ENCODE measurements at regions not wholly inside any gene's neighbourhood (a gene's known extent, or its start where the extent isn't known, plus 50 kb on each side); places are given as distances from the start of the nearest gene placed in this dataset.
A peak's percentile ranks its signal among the peaks of the same experiment; 100 is the strongest.

GRCh38 chr12:23202728-23203127, 577.8 kb downstream of the ETNK1 start:
- H3K9me3 ChIP-seq (ENCODE audit: control insufficient read depth in 2 of 2, low read length in 2 of 2) = no peaks in the 10 kb centered on the region
- H3K4me3 ChIP-seq (ENCODE audit: low read length in 2 of 2) = no peak overlapping the region
- H3K9ac ChIP-seq (ENCODE audit: low read length in 2 of 2) = no peak overlapping the region
- H3K4me1 ChIP-seq (ENCODE audit: control insufficient read depth, insufficient read depth, low read length) = no peaks in the 10 kb centered on the region
- H3K27me3 ChIP-seq (ENCODE audit: control insufficient read depth in 1 of 2, insufficient read depth in 2 of 2, low read length in 2 of 2) = no peaks in the 10 kb centered on the region
- no peaks in the 10 kb centered on the region for H3K36me3 ChIP-seq (ENCODE audit: control insufficient read depth in 2 of 2, insufficient read depth in 2 of 2, low read length in 2 of 2)
- no peak overlapping the region for H3K27ac ChIP-seq (ENCODE audit: low read length)

GRCh38 chr12:23204933-23205778, 580.2 kb downstream of the ETNK1 start:
- H3K4me1 ChIP-seq (ENCODE audit: control insufficient read depth, insufficient read depth, low read length) = no peaks in the 10 kb centered on the region
- no peak overlapping the region for H3K27ac ChIP-seq (ENCODE audit: low read length)
- no peaks in the 10 kb centered on the region for H3K9me3 ChIP-seq (ENCODE audit: control insufficient read depth in 2 of 2, low read length in 2 of 2)
- no peaks in the 10 kb centered on the region for H3K27me3 ChIP-seq (ENCODE audit: control insufficient read depth in 1 of 2, insufficient read depth in 2 of 2, low read length in 2 of 2)
- H3K4me3 ChIP-seq (ENCODE audit: low read length in 2 of 2) = no peak overlapping the region
- no peak overlapping the region for H3K9ac ChIP-seq (ENCODE audit: low read length in 2 of 2)
- no peaks in the 10 kb centered on the region for H3K36me3 ChIP-seq (ENCODE audit: control insufficient read depth in 2 of 2, insufficient read depth in 2 of 2, low read length in 2 of 2)

GRCh38 chr12:23209793-23210192, 584.8 kb downstream of the ETNK1 start:
- Histone ChIP-seq H3K27me3 (ENCODE audit: control insufficient read depth in 1 of 2, insufficient read depth in 2 of 2, low read length in 2 of 2) (no peaks in the 10 kb centered on the region), H3K9ac (ENCODE audit: low read length in 2 of 2) (no peak overlapping the region), H3K27ac (ENCODE audit: low read length) (no peak overlapping the region), H3K4me3 (ENCODE audit: low read length in 2 of 2) (no peak overlapping the region), H3K4me1 (ENCODE audit: control insufficient read depth, insufficient read depth, low read length) (peaks cover 8% of the 10 kb centered on the region), H3K9me3 (ENCODE audit: control insufficient read depth in 2 of 2, low read length in 2 of 2) (peaks cover 0 to 1% of the 10 kb centered on the region in 2 donors), H3K36me3 (ENCODE audit: control insufficient read depth in 2 of 2, insufficient read depth in 2 of 2, low read length in 2 of 2) (no peaks in the 10 kb centered on the region)

GRCh38 chr12:23210573-23210972, 585.6 kb downstream of the ETNK1 start:
- no peak overlapping the region for H3K9ac ChIP-seq (ENCODE audit: low read length in 2 of 2)
- H3K4me1 ChIP-seq (ENCODE audit: control insufficient read depth, insufficient read depth, low read length) = peaks cover 8% of the 10 kb centered on the region
- no peak overlapping the region for H3K4me3 ChIP-seq (ENCODE audit: low read length in 2 of 2)
- no peaks in the 10 kb centered on the region for H3K27me3 ChIP-seq (ENCODE audit: control insufficient read depth in 1 of 2, insufficient read depth in 2 of 2, low read length in 2 of 2)
- H3K36me3 ChIP-seq (ENCODE audit: control insufficient read depth in 2 of 2, insufficient read depth in 2 of 2, low read length in 2 of 2) = no peaks in the 10 kb centered on the region
- no peak overlapping the region for H3K27ac ChIP-seq (ENCODE audit: low read length)
- H3K9me3 ChIP-seq (ENCODE audit: control insufficient read depth in 2 of 2, low read length in 2 of 2) = peaks cover 0 to 6% of the 10 kb centered on the region in 2 donors

GRCh38 chr12:23211384-23212320, 586.7 kb downstream of the ETNK1 start:
- Histone ChIP-seq H3K4me1 (ENCODE audit: control insufficient read depth, insufficient read depth, low read length) (peaks cover 8% of the 10 kb centered on the region), H3K4me3 (ENCODE audit: low read length in 2 of 2) (peak overlapping the region in 1 of 2 donors; percentile 8), H3K36me3 (ENCODE audit: control insufficient read depth in 2 of 2, insufficient read depth in 2 of 2, low read length in 2 of 2) (no peaks in the 10 kb centered on the region), H3K27me3 (ENCODE audit: control insufficient read depth in 1 of 2, insufficient read depth in 2 of 2, low read length in 2 of 2) (no peaks in the 10 kb centered on the region), H3K27ac (ENCODE audit: low read length) (no peak overlapping the region), H3K9ac (ENCODE audit: low read length in 2 of 2) (no peak overlapping the region), H3K9me3 (ENCODE audit: control insufficient read depth in 2 of 2, low read length in 2 of 2) (peaks cover 0 to 6% of the 10 kb centered on the region in 2 donors)

GRCh38 chr12:23217158-23217557, 592.2 kb downstream of the ETNK1 start:
- Histone ChIP-seq H3K9me3 (ENCODE audit: control insufficient read depth in 2 of 2, low read length in 2 of 2) (peaks cover 0 to 9% of the 10 kb centered on the region in 2 donors), H3K27ac (ENCODE audit: low read length) (no peak overlapping the region), H3K36me3 (ENCODE audit: control insufficient read depth in 2 of 2, insufficient read depth in 2 of 2, low read length in 2 of 2) (no peaks in the 10 kb centered on the region), H3K4me3 (ENCODE audit: low read length in 2 of 2) (no peak overlapping the region), H3K4me1 (ENCODE audit: control insufficient read depth, insufficient read depth, low read length) (peaks cover under 1% of the 10 kb centered on the region), H3K9ac (ENCODE audit: low read length in 2 of 2) (no peak overlapping the region), H3K27me3 (ENCODE audit: control insufficient read depth in 1 of 2, insufficient read depth in 2 of 2, low read length in 2 of 2) (no peaks in the 10 kb centered on the region)

GRCh38 chr12:23217667-23218066, 592.7 kb downstream of the ETNK1 start:
- no peak overlapping the region for H3K27ac ChIP-seq (ENCODE audit: low read length)
- no peaks in the 10 kb centered on the region for H3K4me1 ChIP-seq (ENCODE audit: control insufficient read depth, insufficient read depth, low read length)
- peaks cover 0 to 9% of the 10 kb centered on the region in 2 donors for H3K9me3 ChIP-seq (ENCODE audit: control insufficient read depth in 2 of 2, low read length in 2 of 2)
- no peak overlapping the region for H3K4me3 ChIP-seq (ENCODE audit: low read length in 2 of 2)
- H3K36me3 ChIP-seq (ENCODE audit: control insufficient read depth in 2 of 2, insufficient read depth in 2 of 2, low read length in 2 of 2) = no peaks in the 10 kb centered on the region
- H3K9ac ChIP-seq (ENCODE audit: low read length in 2 of 2) = no peak overlapping the region
- no peaks in the 10 kb centered on the region for H3K27me3 ChIP-seq (ENCODE audit: control insufficient read depth in 1 of 2, insufficient read depth in 2 of 2, low read length in 2 of 2)

- Histone ChIP-seq H3K36me3 (ENCODE audit: control insufficient read depth in 2 of 2, insufficient read depth in 2 of 2, low read length in 2 of 2) (no peaks in the 10 kb centered on the region), H3K27me3 (ENCODE audit: control insufficient read depth in 1 of 2, insufficient read depth in 2 of 2, low read length in 2 of 2) (no peaks in the 10 kb centered on the region), H3K9me3 (ENCODE audit: control insufficient read depth in 2 of 2, low read length in 2 of 2) (peaks cover 0 to 3% of the 10 kb centered on the region in 2 donors), H3K27ac (ENCODE audit: low read length) (no peak overlapping the region), H3K9ac (ENCODE audit: low read length in 2 of 2) (no peak overlapping the region), H3K4me3 (ENCODE audit: low read length in 2 of 2) (no peak overlapping the region), H3K4me1 (ENCODE audit: control insufficient read depth, insufficient read depth, low read length) (no peaks in the 10 kb centered on the region)
These were observed 596.1 kb downstream of the ETNK1 start for GRCh38 chr12:23221066-23221465.

GRCh38 chr12:23221926-23222325, 597.0 kb downstream of the ETNK1 start:
- Histone ChIP-seq H3K36me3 (ENCODE audit: control insufficient read depth in 2 of 2, insufficient read depth in 2 of 2, low read length in 2 of 2) (no peaks in the 10 kb centered on the region), H3K9ac (ENCODE audit: low read length in 2 of 2) (no peak overlapping the region), H3K4me3 (ENCODE audit: low read length in 2 of 2) (no peak overlapping the region), H3K27ac (ENCODE audit: low read length) (no peak overlapping the region), H3K27me3 (ENCODE audit: control insufficient read depth in 1 of 2, insufficient read depth in 2 of 2, low read length in 2 of 2) (no peaks in the 10 kb centered on the region), H3K4me1 (ENCODE audit: control insufficient read depth, insufficient read depth, low read length) (no peaks in the 10 kb centered on the region), H3K9me3 (ENCODE audit: control insufficient read depth in 2 of 2, low read length in 2 of 2) (peaks cover 0 to 3% of the 10 kb centered on the region in 2 donors)

- Histone ChIP-seq H3K27me3 (ENCODE audit: control insufficient read depth in 1 of 2, insufficient read depth in 2 of 2, low read length in 2 of 2) (no peaks in the 10 kb centered on the region), H3K4me1 (ENCODE audit: control insufficient read depth, insufficient read depth, low read length) (no peaks in the 10 kb centered on the region), H3K9ac (ENCODE audit: low read length in 2 of 2) (no peak overlapping the region), H3K27ac (ENCODE audit: low read length) (no peak overlapping the region), H3K4me3 (ENCODE audit: low read length in 2 of 2) (no peak overlapping the region), H3K9me3 (ENCODE audit: control insufficient read depth in 2 of 2, low read length in 2 of 2) (no peaks in the 10 kb centered on the region), H3K36me3 (ENCODE audit: control insufficient read depth in 2 of 2, insufficient read depth in 2 of 2, low read length in 2 of 2) (no peaks in the 10 kb centered on the region)
These were observed 597.8 kb downstream of the ETNK1 start for GRCh38 chr12:23222801-23223200.

Measured in stomach smooth muscle (tissue), 2 donors.